Neural cell (in vitro differentiated cells): ENCODE measurements at regions not wholly inside any gene's neighbourhood (a gene's known extent, or its start where the extent isn't known, plus 50 kb on each side); places are given as distances from the start of the nearest gene placed in this dataset.
"Not testable (repeated sequence)": the region's sequence is repeated elsewhere in the genome, so short reads cannot be mapped to it uniquely, and the experiment has no call there.

Experiments used
- CTCF ChIP-seq: fragments of 450-650 bp; IDR thresholded peaks from 2 replicates; pipeline ENCODE4 v1.5.1; 2014; ENCODE audit warnings: antibody characterized with exemption, mild to moderate bottlenecking, moderate library complexity; ENCODE audit not compliant: poor library complexity, severe bottlenecking
- EP300 ChIP-seq: fragments of 450-650 bp; conservative IDR thresholded peaks from 2 replicates; pipeline ENCODE4 v1.6.1; 2014; ENCODE audit warnings: antibody characterized with exemption, mild to moderate bottlenecking, moderate library complexity; ENCODE audit not compliant: poor library complexity, severe bottlenecking
- EZH2 ChIP-seq: fragments of 200-600, 300-800 bp; shearing (Covaris generic), sonication (generic); IDR thresholded peaks from 2 replicates; pipeline ENCODE4 v1.6.1; 2014; ENCODE audit warnings: antibody characterized with exemption, low read length, borderline replicate concordance, mild to moderate bottlenecking; ENCODE audit not compliant: insufficient read depth, poor library complexity, severe bottlenecking
- MXI1 ChIP-seq: fragments of 450-650 bp; conservative IDR thresholded peaks from 2 replicates; pipeline ENCODE4 v1.6.1; 2014; ENCODE audit warnings: antibody characterized with exemption, mild to moderate bottlenecking; ENCODE audit not compliant: poor library complexity, severe bottlenecking
- POLR2AphosphoS5 ChIP-seq: IDR thresholded peaks from 2 replicates; pipeline ENCODE4 v1.6.1; 2012
- REST ChIP-seq: IDR thresholded peaks from 2 replicates; pipeline ENCODE4 v1.6.1; 2012; ENCODE audit warnings: borderline replicate concordance

- TF ChIP-seq CTCF, REST, EZH2, EP300, MXI1, POLR2AphosphoS5: not testable (repeated sequence)
Measured at GRCh38 chr1:146307632-146308031, 78.8 kb upstream of the NOTCH2NLA start.
